ENCODE measurements at regions not wholly inside any gene's neighbourhood (a gene's known extent, or its start where the extent isn't known, plus 50 kb on each side); places are given as distances from the start of the nearest gene placed in this dataset.

DNA sequence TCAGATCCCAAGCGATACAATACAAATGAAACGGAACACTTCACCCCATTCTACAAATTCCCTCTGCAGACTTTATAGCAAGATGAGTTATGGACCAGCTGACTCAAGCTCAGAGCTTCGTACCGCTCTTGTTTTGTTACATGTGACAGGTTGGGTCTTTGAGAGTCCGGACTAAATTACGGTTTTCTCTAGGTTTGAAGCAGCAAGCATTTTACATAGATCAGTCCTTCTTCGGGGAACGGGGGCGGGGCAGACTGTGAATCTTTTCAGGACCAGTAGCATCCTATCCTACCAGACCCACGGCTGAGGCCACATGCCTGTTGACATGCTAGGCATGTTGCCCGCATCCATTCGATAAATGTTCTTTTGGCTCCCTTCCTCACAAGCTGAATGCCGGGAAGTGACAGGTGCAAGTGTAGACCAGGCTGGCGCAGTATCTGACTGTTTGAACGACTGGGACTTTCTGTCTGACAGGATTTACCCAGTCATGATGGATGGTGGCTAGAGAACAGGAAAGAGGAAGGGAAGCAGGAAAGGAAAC lies 811.0 kb upstream of the GRAMD2B start:
- in situ Hi-C loops (cut with HindIII; ENCODE audit: low sequenced_read_pairs) = no loop called here
- DNase-seq (ENCODE audit: low read depth) = no peak
- TF ChIP-seq, protein P1, sequence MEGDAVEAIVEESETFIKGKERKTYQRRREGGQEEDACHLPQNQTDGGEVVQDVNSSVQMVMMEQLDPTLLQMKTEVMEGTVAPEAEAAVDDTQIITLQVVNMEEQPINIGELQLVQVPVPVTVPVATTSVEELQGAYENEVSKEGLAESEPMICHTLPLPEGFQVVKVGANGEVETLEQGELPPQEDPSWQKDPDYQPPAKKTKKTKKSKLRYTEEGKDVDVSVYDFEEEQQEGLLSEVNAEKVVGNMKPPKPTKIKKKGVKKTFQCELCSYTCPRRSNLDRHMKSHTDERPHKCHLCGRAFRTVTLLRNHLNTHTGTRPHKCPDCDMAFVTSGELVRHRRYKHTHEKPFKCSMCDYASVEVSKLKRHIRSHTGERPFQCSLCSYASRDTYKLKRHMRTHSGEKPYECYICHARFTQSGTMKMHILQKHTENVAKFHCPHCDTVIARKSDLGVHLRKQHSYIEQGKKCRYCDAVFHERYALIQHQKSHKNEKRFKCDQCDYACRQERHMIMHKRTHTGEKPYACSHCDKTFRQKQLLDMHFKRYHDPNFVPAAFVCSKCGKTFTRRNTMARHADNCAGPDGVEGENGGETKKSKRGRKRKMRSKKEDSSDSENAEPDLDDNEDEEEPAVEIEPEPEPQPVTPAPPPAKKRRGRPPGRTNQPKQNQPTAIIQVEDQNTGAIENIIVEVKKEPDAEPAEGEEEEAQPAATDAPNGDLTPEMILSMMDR (IDR thresholded peaks at IDR 0.05; ENCODE audit: low read depth, low read length, missing control alignments) = no peak
- no peak overlapping the region for H3K4me3 ChIP-seq (ENCODE audit: low read depth, low read length)

DNA sequence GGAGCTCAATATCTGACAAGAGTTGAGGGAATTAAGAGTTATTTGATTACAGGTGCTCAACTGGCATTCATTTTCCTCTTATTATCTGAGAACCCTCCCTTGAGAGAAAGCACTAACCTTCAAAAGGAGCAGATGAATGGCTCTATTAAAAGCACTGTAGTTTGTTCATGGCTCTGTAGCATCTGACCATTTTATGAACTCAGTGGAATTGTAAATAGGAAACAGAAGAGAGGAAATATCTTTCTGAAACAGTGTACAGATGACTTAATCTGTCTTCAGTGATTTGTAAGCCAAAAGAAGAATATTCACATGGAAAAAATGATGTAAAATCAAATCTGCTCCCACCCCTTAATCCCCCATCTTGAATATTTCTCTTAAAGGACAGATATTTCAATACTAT lies 810.4 kb upstream of the GRAMD2B start:
- TF ChIP-seq, protein P1 (IDR thresholded peaks at IDR 0.05; ENCODE audit: low read depth, low read length, missing control alignments) = no peak
- no peak overlapping the region for H3K4me3 ChIP-seq (ENCODE audit: low read depth, low read length)
- in situ Hi-C loops (cut with HindIII; ENCODE audit: low sequenced_read_pairs) = no loop called here
- DNase-seq (ENCODE audit: low read depth) = no peak

DNA sequence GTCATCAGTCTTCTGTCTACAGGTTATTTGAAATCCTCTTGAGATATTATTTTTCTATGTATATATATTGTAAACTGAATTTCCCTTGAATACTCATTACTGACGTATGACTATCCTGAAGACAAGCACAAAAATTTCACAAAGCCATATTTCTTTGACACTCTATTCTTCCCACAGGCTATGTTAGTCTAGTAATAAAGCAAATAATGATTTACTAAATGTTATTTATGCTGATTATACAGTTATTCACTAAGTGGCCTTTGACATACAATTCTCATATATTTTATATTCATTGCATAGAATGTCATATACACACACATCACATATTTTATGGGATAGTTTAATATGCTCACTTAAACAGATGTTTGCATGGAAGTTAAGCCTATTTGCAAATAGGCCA lies 793.0 kb upstream of the GRAMD2B start:
- no peak for DNase-seq (ENCODE audit: low read depth)
- no peak overlapping the region for H3K4me3 ChIP-seq (ENCODE audit: low read depth, low read length)
- TF ChIP-seq, protein P1 (IDR thresholded peaks at IDR 0.05; ENCODE audit: low read depth, low read length, missing control alignments) = no peak
- in situ Hi-C loops (cut with HindIII; ENCODE audit: low sequenced_read_pairs) = no loop called here

DNA sequence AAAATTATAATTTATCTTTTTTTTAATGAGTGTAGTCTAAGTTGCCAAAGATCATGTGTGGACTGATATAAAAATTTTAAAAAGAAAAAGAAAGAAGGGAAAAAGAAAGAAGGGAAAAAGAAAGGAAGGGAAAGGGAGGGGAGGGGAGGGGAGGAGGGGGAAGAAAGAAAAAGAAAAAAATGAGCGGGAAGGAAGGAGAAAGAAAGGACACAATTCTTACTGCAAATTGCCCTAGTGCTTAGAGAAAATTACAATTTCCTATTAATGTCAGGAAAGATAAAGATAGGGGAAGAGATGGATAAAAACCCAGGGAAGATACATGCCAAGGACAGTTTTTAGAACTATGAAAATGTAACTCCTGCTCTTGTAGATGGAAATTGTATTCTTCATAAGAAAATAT lies 789.7 kb upstream of the GRAMD2B start:
- DNase-seq (ENCODE audit: low read depth) = no peak
- no peak overlapping the region for H3K4me3 ChIP-seq (ENCODE audit: low read depth, low read length)
- in situ Hi-C loops (cut with HindIII; ENCODE audit: low sequenced_read_pairs) = no loop called here
- TF ChIP-seq, protein P1 (IDR thresholded peaks at IDR 0.05; ENCODE audit: low read depth, low read length, missing control alignments) = no peak

DNA sequence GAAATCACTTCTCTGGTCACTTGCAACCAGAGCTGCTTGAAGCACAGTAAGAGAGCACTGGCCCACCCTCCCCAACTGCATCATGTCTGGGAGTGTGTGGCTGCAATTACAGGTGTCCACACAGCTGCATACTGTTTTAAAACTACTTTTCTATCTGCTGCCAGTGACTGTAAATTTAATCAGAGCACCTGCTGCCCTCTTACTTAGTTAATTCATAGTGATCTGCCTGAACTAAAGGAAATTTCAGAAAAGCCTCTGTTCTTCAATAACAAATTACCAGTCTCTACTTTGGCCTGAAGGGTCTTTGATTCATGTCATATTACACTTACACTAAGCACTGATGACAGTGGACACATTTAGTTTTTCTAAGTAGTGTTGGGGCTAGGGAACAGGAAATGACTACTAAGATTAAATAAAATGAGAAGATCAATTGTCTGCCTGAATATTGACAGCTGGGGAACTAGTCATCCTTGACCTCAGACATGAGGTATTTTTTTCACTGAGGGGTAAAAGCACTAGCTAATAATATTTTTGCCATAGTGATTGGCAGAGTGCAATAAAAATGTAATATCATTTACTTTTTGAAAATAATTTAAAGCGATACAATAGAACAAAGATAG lies 788.9 kb upstream of the GRAMD2B start:
- DNase-seq (ENCODE audit: low read depth) = no peak
- TF ChIP-seq, protein P1 (IDR thresholded peaks at IDR 0.05; ENCODE audit: low read depth, low read length, missing control alignments) = no peak
- in situ Hi-C loops (cut with HindIII; ENCODE audit: low sequenced_read_pairs) = no loop called here

DNA sequence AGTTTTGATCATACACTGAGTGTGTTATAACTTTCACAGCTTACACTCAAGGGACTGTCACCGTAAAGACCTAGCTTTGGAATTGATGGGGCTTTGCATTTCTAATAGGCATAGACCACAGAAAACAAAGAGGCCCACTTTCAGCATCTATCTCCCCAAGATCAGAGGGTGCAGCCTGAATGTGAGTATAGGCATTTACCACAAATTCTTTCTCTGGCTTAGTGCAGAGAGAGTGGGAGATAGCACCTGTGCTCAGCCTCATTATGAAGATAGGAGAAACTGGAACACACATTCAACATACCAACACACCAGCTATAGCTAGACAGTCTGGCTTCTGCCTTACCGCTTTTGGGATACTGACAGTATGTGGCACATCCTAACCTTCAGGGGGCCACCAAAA lies 783.4 kb upstream of the GRAMD2B start:
- TF ChIP-seq, protein P1 (IDR thresholded peaks at IDR 0.05; ENCODE audit: low read depth, low read length, missing control alignments) = no peak
- DNase-seq (ENCODE audit: low read depth) = no peak
- in situ Hi-C loops (cut with HindIII; ENCODE audit: low sequenced_read_pairs) = no loop called here
- H3K4me3 ChIP-seq (ENCODE audit: low read depth, low read length) = no peak overlapping the region

More for the DNA sequence above, 788.9 kb upstream of the GRAMD2B start:
- H3K4me3 ChIP-seq (ENCODE audit: low read depth, low read length) = no peak overlapping the region
